Panc1 (cell line): ENCODE measurements at regions not wholly inside any gene's neighbourhood (a gene's known extent, or its start where the extent isn't known, plus 50 kb on each side); places are given as distances from the start of the nearest gene placed in this dataset.

Source experiments
- CTCF ChIP-seq: fragments of 450-650 bp; IDR thresholded peaks from 2 replicates; pipeline ENCODE4 v1.5.1; 2017; ENCODE audit warnings: mild to moderate bottlenecking
- POLR2AphosphoS5 ChIP-seq: IDR thresholded peaks from 2 replicates; pipeline ENCODE4 v1.6.1; 2012; ENCODE audit warnings: mild to moderate bottlenecking, low read depth, low read length, moderate library complexity
- REST ChIP-seq, 2 experiments: IDR thresholded peaks; 2 replicates each; pipeline ENCODE4 v1.6.1; 2011 to 2012; ENCODE audit warnings: low read depth in 2 of 2, control low read depth in 1 of 2, low read length in 1 of 2, mild to moderate bottlenecking in 1 of 2, moderate library complexity in 1 of 2; ENCODE audit not compliant: insufficient read depth in 1 of 2
- TCF7L2 ChIP-seq: IDR thresholded peaks from 2 replicates; pipeline ENCODE4 v1.6.1; 2011; ENCODE audit warnings: mild to moderate bottlenecking, low read depth, low read length, inconsistent platforms

DNA sequence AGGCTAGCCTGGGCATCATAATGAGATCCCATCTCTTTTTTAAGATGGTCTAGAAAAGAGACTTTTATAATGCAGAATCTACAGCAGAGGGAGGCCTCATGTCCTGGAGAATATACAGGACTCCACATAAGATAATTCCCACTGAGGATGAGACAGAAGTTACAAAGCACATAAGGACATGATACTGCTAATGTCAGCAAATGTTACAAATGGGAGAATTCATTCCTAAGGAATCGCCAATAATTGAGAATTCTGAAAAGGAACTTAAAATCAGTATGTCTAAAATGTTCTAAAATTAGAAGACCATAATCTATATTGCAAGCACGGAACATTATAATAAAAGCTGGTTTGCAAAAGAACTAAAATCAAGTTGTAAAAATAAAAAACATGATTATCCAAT is 131.6 kb upstream of the PKDCC start:
- TF ChIP-seq CTCF (no peak), REST (IDR thresholded peaks at IDR 0.05; ENCODE audit: insufficient read depth in 1 of 2, low read depth in 2 of 2, low read length in 1 of 2) (no peak), TCF7L2 (no peak), POLR2AphosphoS5 (no peak)
